ENCODE measurements at regions not wholly inside any gene's neighbourhood (a gene's known extent, or its start where the extent isn't known, plus 50 kb on each side); places are given as distances from the start of the nearest gene placed in this dataset.

- TF ChIP-seq CTCF (IDR thresholded peaks at IDR 0.05) (no peak), POLR2A (IDR thresholded peaks at IDR 0.05) (no peak)
Measured at GRCh38 chr11:15333407-15333806, 218.7 kb downstream of the INSC start.
